ENCODE measurements at regions not wholly inside any gene's neighbourhood (a gene's known extent, or its start where the extent isn't known, plus 50 kb on each side); places are given as distances from the start of the nearest gene placed in this dataset.

DNA sequence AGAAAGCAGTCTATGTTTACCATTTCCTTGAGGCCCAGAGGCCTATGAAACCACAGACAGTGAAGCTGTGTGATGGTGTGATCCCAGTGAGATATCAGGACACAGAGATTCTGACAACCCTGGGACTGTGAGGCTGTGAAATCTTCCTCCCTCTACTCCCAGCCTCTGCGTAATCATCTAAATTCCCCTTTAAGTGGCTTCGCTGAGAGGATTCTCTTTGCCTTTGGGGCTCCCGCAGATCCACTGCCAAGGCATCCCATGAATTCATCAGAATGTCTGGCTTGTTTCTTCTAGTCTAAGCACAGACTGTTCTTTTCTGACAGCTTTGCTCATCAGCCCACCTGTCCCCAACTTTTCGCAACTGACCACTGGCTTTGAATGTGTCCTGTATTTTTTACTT, 901.2 kb upstream of the NR2F2 start:
- TF ChIP-seq, protein P1, sequence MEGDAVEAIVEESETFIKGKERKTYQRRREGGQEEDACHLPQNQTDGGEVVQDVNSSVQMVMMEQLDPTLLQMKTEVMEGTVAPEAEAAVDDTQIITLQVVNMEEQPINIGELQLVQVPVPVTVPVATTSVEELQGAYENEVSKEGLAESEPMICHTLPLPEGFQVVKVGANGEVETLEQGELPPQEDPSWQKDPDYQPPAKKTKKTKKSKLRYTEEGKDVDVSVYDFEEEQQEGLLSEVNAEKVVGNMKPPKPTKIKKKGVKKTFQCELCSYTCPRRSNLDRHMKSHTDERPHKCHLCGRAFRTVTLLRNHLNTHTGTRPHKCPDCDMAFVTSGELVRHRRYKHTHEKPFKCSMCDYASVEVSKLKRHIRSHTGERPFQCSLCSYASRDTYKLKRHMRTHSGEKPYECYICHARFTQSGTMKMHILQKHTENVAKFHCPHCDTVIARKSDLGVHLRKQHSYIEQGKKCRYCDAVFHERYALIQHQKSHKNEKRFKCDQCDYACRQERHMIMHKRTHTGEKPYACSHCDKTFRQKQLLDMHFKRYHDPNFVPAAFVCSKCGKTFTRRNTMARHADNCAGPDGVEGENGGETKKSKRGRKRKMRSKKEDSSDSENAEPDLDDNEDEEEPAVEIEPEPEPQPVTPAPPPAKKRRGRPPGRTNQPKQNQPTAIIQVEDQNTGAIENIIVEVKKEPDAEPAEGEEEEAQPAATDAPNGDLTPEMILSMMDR (IDR thresholded peaks at IDR 0.05), result no peak
- no peak for TF ChIP-seq POLR2A (IDR thresholded peaks at IDR 0.05)

All from suprapubic skin (tissue), 3 donors.